ENCODE measurements at regions not wholly inside any gene's neighbourhood (a gene's known extent, or its start where the extent isn't known, plus 50 kb on each side); places are given as distances from the start of the nearest gene placed in this dataset.

DNA sequence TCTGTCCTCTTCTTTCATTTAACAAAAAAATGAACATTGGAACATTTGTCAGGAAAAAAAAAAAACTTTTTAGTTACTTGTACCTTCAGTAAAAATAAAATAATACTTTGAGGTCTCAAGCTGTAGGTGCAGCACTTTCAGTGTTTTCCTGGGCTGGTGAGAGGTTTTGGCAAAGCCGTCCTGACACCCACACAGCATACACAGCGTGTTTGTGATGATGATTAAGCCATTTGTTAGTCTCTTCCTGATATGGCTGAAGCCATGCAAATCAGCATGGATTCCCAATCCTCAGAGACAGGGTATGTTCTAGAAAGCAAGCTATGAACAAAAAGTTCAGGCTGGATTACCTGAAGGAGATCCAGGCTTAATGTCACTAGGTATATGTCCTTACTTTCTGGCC, 236.8 kb downstream of the ZNF516 start:
- no peak for TF ChIP-seq CTCF (IDR thresholded peaks at IDR 0.05; ENCODE audit: control extremely low read depth, extremely low read depth, low read depth, missing control alignments)
- ChIA-PET CTCF (interaction anchor here (1.0 kb wide), 1 partner anchor 10 kb away, joined by 3 read pairs; no protein-coding TSS in a partner anchor), POLR2A (no interaction called here)
- DNase-seq (ENCODE audit: extremely low spot score), result no peak

DNA sequence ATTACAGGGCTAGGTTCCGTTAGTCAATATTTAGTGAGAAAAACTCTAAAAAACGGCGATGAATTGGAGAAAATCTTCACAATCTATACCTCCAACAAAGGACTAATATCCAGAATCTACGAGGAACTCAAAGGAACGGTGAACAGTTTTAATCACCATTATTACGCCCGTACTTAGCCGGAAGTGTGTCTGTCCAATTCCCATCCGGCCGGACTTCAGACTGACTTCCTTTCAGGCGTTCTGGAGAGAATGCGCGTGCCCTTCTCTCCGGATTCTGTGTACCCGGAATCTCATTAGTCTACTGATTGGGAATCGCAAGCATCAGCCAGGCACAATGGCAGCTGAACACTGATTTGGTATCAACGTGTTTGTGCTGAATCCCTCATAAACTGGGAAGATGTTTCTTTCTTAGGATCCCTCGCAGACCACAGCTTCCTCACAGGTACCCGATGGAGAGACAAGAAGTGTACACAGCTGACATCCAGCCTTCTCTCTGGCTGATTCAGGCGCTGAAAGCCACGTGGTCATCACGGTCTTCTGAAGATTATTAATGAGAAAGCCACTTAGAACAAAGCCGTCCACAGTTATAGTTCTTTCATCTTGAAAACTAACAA, 239.9 kb downstream of the ZNF516 start:
- no peak for DNase-seq (ENCODE audit: extremely low spot score)
- ChIA-PET POLR2A (no interaction called here), CTCF (no interaction called here)
- no peak for TF ChIP-seq CTCF (IDR thresholded peaks at IDR 0.05; ENCODE audit: control extremely low read depth, extremely low read depth, low read depth, missing control alignments)

DNA sequence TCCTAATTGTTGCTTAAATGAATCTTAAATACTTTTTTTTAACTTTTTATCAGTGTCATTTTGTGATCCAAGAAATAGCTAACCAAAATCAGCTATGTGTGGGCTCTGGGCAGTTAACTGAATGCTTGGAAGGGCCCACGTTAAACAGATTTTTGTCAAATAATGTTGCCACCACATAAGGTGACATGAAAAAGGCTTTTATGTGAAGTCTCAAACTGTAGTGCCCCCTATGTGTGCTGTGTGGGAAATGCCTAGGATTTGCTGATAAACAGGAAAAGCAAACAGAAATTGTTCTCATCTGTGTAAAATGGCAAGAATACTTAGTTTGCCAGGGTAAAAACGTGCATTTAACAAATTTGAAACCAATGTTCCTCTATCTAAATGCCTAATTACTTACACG, 242.2 kb downstream of the ZNF516 start:
- DNase-seq (ENCODE audit: extremely low spot score), result no peak
- ChIA-PET POLR2A (no interaction called here), CTCF (no interaction called here)
- no peak for TF ChIP-seq CTCF (IDR thresholded peaks at IDR 0.05; ENCODE audit: control extremely low read depth, extremely low read depth, low read depth, missing control alignments)

DNA sequence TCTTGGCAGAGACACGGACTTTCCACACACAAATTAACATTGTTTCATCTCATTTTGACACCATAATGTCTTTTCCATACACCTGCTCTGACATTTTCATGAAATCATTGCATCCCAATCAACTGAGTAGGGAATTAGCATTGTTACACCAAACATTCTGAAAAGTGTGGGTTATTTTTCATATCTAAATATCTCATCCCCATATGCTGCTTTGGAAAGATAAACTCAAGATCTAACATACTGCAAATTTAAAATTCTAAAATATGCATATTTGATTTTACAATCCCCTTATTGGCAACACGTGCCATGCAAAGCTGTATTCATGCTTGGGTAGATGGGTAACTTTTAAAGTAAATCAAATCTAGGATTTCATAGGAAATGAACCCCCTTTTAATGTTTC, 242.9 kb downstream of the ZNF516 start:
- ChIA-PET POLR2A (no interaction called here), CTCF (no interaction called here)
- no peak for TF ChIP-seq CTCF (IDR thresholded peaks at IDR 0.05; ENCODE audit: control extremely low read depth, extremely low read depth, low read depth, missing control alignments)
- no peak for DNase-seq (ENCODE audit: extremely low spot score)

DNA sequence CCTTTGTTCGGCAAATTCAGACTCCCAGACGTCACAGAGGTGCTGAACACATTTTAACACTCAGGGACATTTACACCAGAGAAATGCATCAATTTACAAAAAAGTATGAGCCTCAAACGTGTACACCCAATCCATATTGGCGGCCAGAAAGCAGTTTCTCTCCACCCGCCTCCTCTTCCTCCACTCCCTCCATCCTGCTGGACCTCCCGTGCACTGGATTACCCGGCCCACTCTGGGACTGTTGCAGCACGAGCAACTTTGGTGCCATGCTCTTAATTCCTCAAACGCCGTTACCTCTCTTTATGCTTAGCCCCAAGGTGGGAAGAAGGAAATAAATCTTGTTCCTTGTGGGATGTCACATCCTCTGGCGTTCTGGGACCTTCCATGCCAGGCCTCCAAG, 243.4 kb downstream of the ZNF516 start:
- no peak for TF ChIP-seq CTCF (IDR thresholded peaks at IDR 0.05; ENCODE audit: control extremely low read depth, extremely low read depth, low read depth, missing control alignments)
- CTCF ChIA-PET, result no interaction called here
- no peak for DNase-seq (ENCODE audit: extremely low spot score)
- POLR2A ChIA-PET, result no interaction called here

- DNase-seq (ENCODE audit: extremely low spot score), result no peak
- TF ChIP-seq CTCF (IDR thresholded peaks at IDR 0.05; ENCODE audit: control extremely low read depth, extremely low read depth, low read depth, missing control alignments), result no peak
- ChIA-PET CTCF (interaction anchor here (1.2 kb wide), 2 partner anchors 17 to 22 kb away, joined by 3 to 4 read pairs; no protein-coding TSS in a partner anchor), POLR2A (no interaction called here)
These were observed 248.5 kb downstream of the ZNF516 start for GRCh38 chr18:76246590-76246989.

DNA sequence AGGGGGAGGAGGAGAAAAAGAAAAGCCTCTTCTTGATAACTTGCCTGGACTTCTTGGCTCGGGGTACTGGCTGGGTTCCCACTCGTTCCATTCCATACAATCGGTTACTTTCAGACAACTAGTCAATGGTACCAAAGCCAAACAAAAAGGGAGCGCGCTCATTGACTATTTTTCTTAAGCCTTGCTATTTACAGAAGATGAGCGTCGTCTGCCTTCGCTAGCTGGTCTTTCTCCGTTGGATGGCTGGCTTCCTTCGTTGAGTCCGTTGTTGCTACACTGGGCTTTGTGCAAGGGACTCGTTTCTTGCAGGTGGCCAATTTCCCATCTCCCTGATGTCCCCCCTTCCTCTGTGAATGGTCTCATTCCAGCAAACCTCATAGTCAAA, 260.4 kb downstream of the ZNF516 start:
- TF ChIP-seq CTCF (IDR thresholded peaks at IDR 0.05; ENCODE audit: control extremely low read depth, extremely low read depth, low read depth, missing control alignments), result no peak
- POLR2A ChIA-PET, result no interaction called here
- no peak for DNase-seq (ENCODE audit: extremely low spot score)
- CTCF ChIA-PET, result no interaction called here
